H9 (cell line): ENCODE measurements at regions not wholly inside any gene's neighbourhood (a gene's known extent, or its start where the extent isn't known, plus 50 kb on each side); places are given as distances from the start of the nearest gene placed in this dataset.

Source experiments
- DNase-seq: peaks from one replicate; pipeline ENCODE4 v3.0.0-alpha.2; 2017
- H2AFZ ChIP-seq: one replicate; pipeline ENCODE4 v1.6.1; 2013; ENCODE audit warnings: mild to moderate bottlenecking, low read length, control low read depth, moderate library complexity
- H2AK5ac ChIP-seq: 2 replicates; pipeline ENCODE4 v1.6.1; 2013; ENCODE audit warnings: low read length, control low read depth, mixed read lengths; ENCODE audit not compliant: insufficient read length
- H2BK120ac ChIP-seq: one replicate; pipeline ENCODE4 v1.6.1; 2013; ENCODE audit warnings: low read depth, mild to moderate bottlenecking, low read length, control low read depth, inconsistent platforms; ENCODE audit not compliant: poor library complexity, severe bottlenecking
- H2BK12ac ChIP-seq: 2 replicates; pipeline ENCODE4 v1.6.1; 2013; ENCODE audit warnings: low read length, control low read depth, mixed read lengths, low read depth; ENCODE audit not compliant: insufficient read length
- H2BK15ac ChIP-seq: 2 replicates; pipeline ENCODE4 v1.6.1; 2013; ENCODE audit warnings: low read depth, low read length, control low read depth
- H2BK20ac ChIP-seq: one replicate; pipeline ENCODE4 v1.6.1; 2013; ENCODE audit warnings: low read depth, mild to moderate bottlenecking, low read length, control low read depth, inconsistent platforms; ENCODE audit not compliant: poor library complexity, severe bottlenecking
- H2BK5ac ChIP-seq: 2 replicates; pipeline ENCODE4 v1.6.1; 2013; ENCODE audit warnings: low read length, control low read depth, mixed read lengths; ENCODE audit not compliant: insufficient read length
- H3K14ac ChIP-seq: 2 replicates; pipeline ENCODE4 v1.6.1; 2013; ENCODE audit warnings: low read length, control low read depth; ENCODE audit not compliant: insufficient read depth
- H3K18ac ChIP-seq: 2 replicates; pipeline ENCODE4 v1.6.1; 2013; ENCODE audit warnings: low read depth, mild to moderate bottlenecking, mixed read lengths, low read length, control low read depth; ENCODE audit not compliant: insufficient read length
- H3K23ac ChIP-seq: 2 replicates; pipeline ENCODE4 v1.6.1; 2013; ENCODE audit warnings: low read length, control low read depth, mixed read lengths, low read depth; ENCODE audit not compliant: insufficient read length
- H3K23me2 ChIP-seq: 2 replicates; pipeline ENCODE4 v1.6.1; 2013; ENCODE audit warnings: low read depth, mild to moderate bottlenecking, mixed read lengths, low read length, control low read depth; ENCODE audit not compliant: insufficient read length, poor library complexity, severe bottlenecking
- H3K27ac ChIP-seq: 2 replicates; pipeline ENCODE4 v1.5.1; 2013; ENCODE audit warnings: low read length, control low read depth, mixed read lengths, low read depth; ENCODE audit not compliant: insufficient read length
- H3K27me3 ChIP-seq: 2 replicates; pipeline ENCODE4 v1.6.1; 2013; ENCODE audit warnings: low read length, control low read depth, inconsistent platforms; ENCODE audit not compliant: insufficient read depth
- H3K4ac ChIP-seq: 2 replicates; pipeline ENCODE4 v1.6.1; 2013; ENCODE audit warnings: low read depth, mild to moderate bottlenecking, control low read depth, inconsistent platforms, low read length, moderate library complexity
- H3K4me1 ChIP-seq: 2 replicates; pipeline ENCODE4 v1.6.1; 2013; ENCODE audit warnings: low read length, control low read depth, inconsistent platforms; ENCODE audit not compliant: insufficient read depth
- H3K4me2 ChIP-seq: 2 replicates; pipeline ENCODE4 v1.6.1; 2013; ENCODE audit warnings: low read length, control low read depth, mixed read lengths; ENCODE audit not compliant: insufficient read length, insufficient read depth
- H3K56ac ChIP-seq: 2 replicates; pipeline ENCODE4 v1.6.1; 2013; ENCODE audit warnings: low read depth, mild to moderate bottlenecking, mixed read lengths, low read length, control low read depth; ENCODE audit not compliant: insufficient read length
- H3K79me1 ChIP-seq: 2 replicates; pipeline ENCODE4 v1.6.1; 2013; ENCODE audit warnings: low read depth, mild to moderate bottlenecking, moderate library complexity, low read length, control low read depth, inconsistent platforms; ENCODE audit not compliant: insufficient read depth, poor library complexity, severe bottlenecking
- H3K79me2 ChIP-seq: 2 replicates; pipeline ENCODE4 v1.6.1; 2013; ENCODE audit warnings: low read length, control low read depth, inconsistent platforms; ENCODE audit not compliant: insufficient read depth
- H3K9ac ChIP-seq: 2 replicates; pipeline ENCODE4 v1.6.1; 2013; ENCODE audit warnings: low read length, control low read depth, mixed read lengths; ENCODE audit not compliant: insufficient read length; ENCODE audit errors: extremely low read depth
- H3K9me3 ChIP-seq: one replicate; pipeline ENCODE4 v1.6.1; 2013; ENCODE audit warnings: low read depth, low read length, inconsistent platforms; ENCODE audit not compliant: control insufficient read depth
- H3T11ph ChIP-seq: one replicate; pipeline ENCODE4 v1.6.1; 2013; ENCODE audit warnings: mild to moderate bottlenecking, low read length, control low read depth, inconsistent platforms
- H4K20me1 ChIP-seq: one replicate; pipeline ENCODE4 v1.6.1; 2013; ENCODE audit not compliant: control insufficient read depth, insufficient read length, insufficient read depth
- H4K5ac ChIP-seq: 2 replicates; pipeline ENCODE4 v1.6.1; 2013; ENCODE audit warnings: low read depth, mild to moderate bottlenecking, mixed read lengths, low read length, control low read depth; ENCODE audit not compliant: insufficient read length
- H4K8ac ChIP-seq: replicated peaks from 2 replicates; pipeline ENCODE4 v1.6.1; 2013; ENCODE audit warnings: low read length, control low read depth, mixed read lengths, low read depth; ENCODE audit not compliant: insufficient read length
- H4K91ac ChIP-seq: 2 replicates; pipeline ENCODE4 v1.6.1; 2013; ENCODE audit warnings: low read depth, mild to moderate bottlenecking, moderate library complexity, mixed read lengths, low read length, control low read depth; ENCODE audit not compliant: insufficient read length
- H3K27ac Mint-ChIP-seq, 3 experiments: 2 replicates in 2 of 3; 3 replicates in 1 of 3; pipeline ENCODE4 v1.8.0; 2020 to 2021; ENCODE audit warnings: mixed read lengths in 3 of 3, mild to moderate bottlenecking in 1 of 3, moderate library complexity in 1 of 3
- H3K27me3 Mint-ChIP-seq: 2 replicates; pipeline ENCODE4 v1.8.0; 2021; ENCODE audit warnings: low read depth, mild to moderate bottlenecking, moderate library complexity, mixed read lengths
- H3K36me3 Mint-ChIP-seq, 3 experiments: 2 replicates in 2 of 3; 3 replicates in 1 of 3; pipeline ENCODE4 v1.8.0; 2020 to 2021; ENCODE audit warnings: low read depth in 3 of 3, mixed read lengths in 3 of 3; ENCODE audit not compliant: insufficient read depth in 1 of 3
- H3K4me1 Mint-ChIP-seq, 2 experiments: 2 replicates each; pipeline ENCODE4 v1.8.0; 2020; ENCODE audit warnings: mixed read lengths in 2 of 2
- H3K4me3 Mint-ChIP-seq, 2 experiments: 2 replicates in 1 of 2; 3 replicates in 1 of 2; pipeline ENCODE4 v1.8.0; 2020 to 2021; ENCODE audit warnings: mild to moderate bottlenecking in 2 of 2, mixed read lengths in 2 of 2, moderate library complexity in 1 of 2
- H3K9me3 Mint-ChIP-seq, 2 experiments: 2 replicates in 1 of 2; 3 replicates in 1 of 2; pipeline ENCODE4 v1.8.0; 2020; ENCODE audit warnings: mild to moderate bottlenecking in 2 of 2, mixed read lengths in 2 of 2, moderate library complexity in 1 of 2
- CTCF ChIP-seq: fragments of 200-600 bp; sonication (generic); conservative IDR thresholded peaks from 3 replicates; pipeline ENCODE4 v1.8.0; 2021; ENCODE audit warnings: antibody characterized with exemption, mild to moderate bottlenecking
- WGBS: extraction: QIAGEN DNeasy Blood & Tissue Kit; methylation state at CpG from one replicate; pipeline ENCODE4 v1.1.7; 2013; ENCODE audit warnings: missing lambda C conversion rate, low lambda C conversion rate, mixed read lengths; ENCODE audit not compliant: insufficient read length; ENCODE audit errors: extremely low coverage; 5-methylcytosine and 5-hydroxymethylcytosine counted together

GRCh38 chrX:4484266-4484665 lies 770.8 kb upstream of the PRKX start:
- peak overlapping the region; percentile 20 for H3K4me2 ChIP-seq
- no peak overlapping the region for H2BK120ac ChIP-seq
- no peaks in the 10 kb centered on the region for H3K23me2 ChIP-seq
- WGBS: no CpG with 5 or more reads among the region's 5 CpGs
- TF ChIP-seq CTCF: no peak
- Mint-ChIP-seq H3K27ac (peak overlapping the region in 2 of 3 experiments; percentile 89 to 92; a peak in 4 of 7 replicates), H3K27me3 (no peaks in the 10 kb centered on the region), H3K4me1 (peaks cover 21 to 22% of the 10 kb centered on the region in 2 experiments), H3K4me3 (peak overlapping the region in 1 of 2 experiments; percentile 26; a peak in 1 of 5 replicates), H3K36me3 (peaks cover 9 to 40% (median 17%) of the 10 kb centered on the region in 3 experiments), H3K9me3 (peaks cover 15 to 22% of the 10 kb centered on the region in 2 experiments; a peak in 4 of 5 replicates)
- peak overlapping the region; percentile 26 for H2AFZ ChIP-seq
- peaks cover 5% of the 10 kb centered on the region; the same call in 1 of the 2 replicates for H3K4me1 ChIP-seq
- H4K20me1 ChIP-seq: no peaks in the 10 kb centered on the region
- H4K5ac ChIP-seq: no peak overlapping the region
- H3K4ac ChIP-seq: no peak overlapping the region
- H3K9ac ChIP-seq: no peak overlapping the region
- no peak overlapping the region for H2BK20ac ChIP-seq
- H2BK5ac ChIP-seq: no peak overlapping the region
- H3K18ac ChIP-seq: no peak overlapping the region
- no peak overlapping the region for H3T11ph ChIP-seq
- H3K9me3 ChIP-seq: no peaks in the 10 kb centered on the region
- DNase-seq: peak; percentile 57
- H4K8ac ChIP-seq: no peak overlapping the region
- no peak overlapping the region for H2BK12ac ChIP-seq
- H3K79me2 ChIP-seq: no peaks in the 10 kb centered on the region
- no peak overlapping the region for H3K56ac ChIP-seq
- H2AK5ac ChIP-seq: no peak overlapping the region
- no peak overlapping the region for H3K14ac ChIP-seq
- no peak overlapping the region for H2BK15ac ChIP-seq
- H3K27me3 ChIP-seq: no peaks in the 10 kb centered on the region
- H3K27ac ChIP-seq: no peak overlapping the region
- no peaks in the 10 kb centered on the region for H3K79me1 ChIP-seq
- H4K91ac ChIP-seq: no peak overlapping the region
- H3K23ac ChIP-seq: no peak overlapping the region
